ENCODE measurements at regions not wholly inside any gene's neighbourhood (a gene's known extent, or its start where the extent isn't known, plus 50 kb on each side); places are given as distances from the start of the nearest gene placed in this dataset.

DNA sequence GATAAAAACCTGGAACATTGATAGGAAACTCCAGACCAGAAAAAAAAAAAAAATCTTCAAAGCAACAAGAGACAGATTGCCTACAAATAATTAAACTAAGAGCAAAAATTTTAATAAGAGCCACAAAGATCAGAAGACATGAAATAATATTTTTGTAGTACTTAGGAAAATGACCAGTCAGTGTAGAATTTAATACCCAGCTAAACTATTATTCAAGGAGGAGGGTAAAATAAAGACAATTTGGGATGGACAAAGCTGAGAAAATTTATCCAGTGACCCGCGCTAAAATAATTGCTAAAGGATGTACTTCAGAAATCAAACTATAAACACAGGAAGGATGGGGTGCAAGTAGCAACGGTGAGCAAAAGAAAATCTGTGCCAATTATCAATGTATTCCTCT is 133.2 kb downstream of the AQP9 start:
- DNase-seq, result no peak

DNA sequence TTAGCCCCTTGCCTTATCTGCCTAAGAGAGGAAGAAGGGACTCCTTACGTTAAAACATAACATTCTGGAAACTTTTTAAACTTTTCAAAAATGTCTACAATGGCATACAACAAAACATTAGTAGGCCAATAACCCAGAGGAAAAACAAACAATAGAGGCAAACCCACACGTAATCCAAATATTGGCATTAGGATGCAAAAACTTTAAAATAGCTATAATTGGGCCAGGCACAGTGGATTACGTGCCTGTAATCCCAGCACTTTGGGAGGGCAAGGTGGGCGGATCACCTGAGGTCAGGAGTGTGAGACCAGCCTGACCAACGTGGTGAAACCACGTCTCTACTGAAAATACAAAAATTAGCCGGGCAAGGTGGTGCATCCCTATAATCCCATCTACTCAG is 134.9 kb downstream of the AQP9 start:
- no peak for DNase-seq

DNA sequence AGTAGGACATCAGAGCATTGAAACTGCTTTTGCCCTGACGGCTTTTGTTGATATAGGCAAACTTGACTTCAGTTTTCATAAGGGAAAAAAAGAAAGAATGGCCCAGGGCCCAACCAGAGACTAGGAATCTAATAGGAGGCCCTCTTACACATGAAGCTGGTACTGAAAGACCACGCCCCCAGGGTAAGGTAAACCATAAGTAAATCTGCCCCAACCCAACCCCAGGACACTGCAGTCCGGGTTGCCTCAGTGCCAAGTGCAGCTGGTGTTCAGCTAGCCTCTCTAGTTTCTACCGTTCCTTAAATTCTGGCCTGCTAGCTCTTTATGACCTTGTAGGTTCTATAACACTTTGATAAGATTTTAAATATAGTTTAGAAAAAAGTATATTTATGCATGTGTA is 136.7 kb downstream of the AQP9 start:
- DNase-seq, result no peak

DNA sequence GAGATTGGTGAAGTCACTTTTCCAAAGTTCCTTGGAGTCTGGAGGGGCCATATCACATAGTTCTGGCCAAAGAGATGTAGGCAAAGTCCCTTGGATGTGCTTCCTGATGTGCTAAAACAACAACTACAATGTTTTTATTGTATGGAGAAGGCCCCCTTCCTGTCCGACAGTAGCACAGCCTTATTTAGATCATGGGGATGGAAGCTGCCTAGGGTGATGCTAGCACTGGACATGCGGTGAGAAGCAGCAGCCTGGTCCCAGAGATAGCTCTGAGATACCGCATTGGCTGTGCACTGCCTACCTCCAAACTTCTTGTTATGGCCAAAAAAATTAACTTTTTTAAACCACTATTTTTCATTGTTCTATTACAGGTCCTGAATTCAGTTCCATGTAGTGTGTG is 137.6 kb downstream of the AQP9 start:
- DNase-seq, result no peak

DNA sequence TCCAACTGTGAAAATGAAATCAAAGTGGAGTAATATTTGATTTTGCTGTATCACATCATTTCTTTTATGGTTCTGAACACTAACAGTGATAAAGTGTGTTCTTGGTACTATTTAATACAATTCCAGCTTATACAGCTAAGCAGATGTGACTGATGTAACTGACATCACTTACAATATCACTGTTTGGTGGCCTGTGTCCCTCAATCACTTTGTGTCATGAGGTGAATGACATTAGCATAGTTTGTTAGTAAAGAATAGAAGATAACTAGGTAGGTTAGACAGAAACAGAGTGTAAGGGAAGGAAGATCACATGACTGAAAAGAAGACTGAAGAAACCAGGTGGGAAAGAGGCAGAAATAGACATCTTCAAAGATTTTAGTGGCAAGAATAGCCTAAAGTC is 138.7 kb downstream of the AQP9 start:
- DNase-seq, result no peak

DNA sequence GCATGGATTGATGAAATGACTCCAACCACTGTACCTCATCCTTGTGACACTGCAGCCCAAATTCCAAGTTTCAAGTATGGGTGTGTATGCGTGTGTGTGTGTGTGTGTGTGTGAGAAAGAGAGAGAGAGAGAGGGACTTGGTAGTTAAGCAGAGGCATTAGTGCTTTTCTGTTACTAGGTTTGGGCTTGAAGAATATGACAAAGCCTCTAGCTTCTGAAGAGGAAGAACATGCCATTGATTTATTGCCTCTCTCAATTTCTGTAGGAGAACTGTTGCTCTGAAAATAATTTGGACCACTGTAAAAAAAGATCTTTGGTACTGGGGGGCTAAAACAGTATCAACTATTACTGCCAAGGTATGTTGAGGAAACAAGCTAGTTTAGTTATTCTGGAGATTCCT is 139.2 kb downstream of the AQP9 start:
- no peak for DNase-seq

DNA sequence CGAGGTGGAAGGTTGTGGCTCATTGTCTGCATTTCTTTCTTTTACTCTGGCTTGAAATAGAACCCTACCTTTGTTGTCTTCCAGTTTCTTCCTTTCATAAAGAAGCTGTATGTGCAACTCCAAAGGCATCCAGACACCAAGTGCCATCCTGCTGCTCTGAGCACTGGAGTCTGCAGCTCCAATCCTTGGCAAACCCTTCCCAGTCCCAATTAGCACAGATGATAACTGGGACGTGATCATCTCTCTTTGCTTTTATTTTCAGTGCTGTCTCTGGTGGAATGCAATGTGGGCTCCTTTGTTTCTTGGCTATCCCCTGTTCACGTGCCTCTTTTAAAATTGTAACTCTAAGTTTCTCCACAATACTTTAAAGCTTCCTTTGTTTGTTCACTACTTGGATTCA is 140.9 kb downstream of the AQP9 start:
- no peak for DNase-seq

DNA sequence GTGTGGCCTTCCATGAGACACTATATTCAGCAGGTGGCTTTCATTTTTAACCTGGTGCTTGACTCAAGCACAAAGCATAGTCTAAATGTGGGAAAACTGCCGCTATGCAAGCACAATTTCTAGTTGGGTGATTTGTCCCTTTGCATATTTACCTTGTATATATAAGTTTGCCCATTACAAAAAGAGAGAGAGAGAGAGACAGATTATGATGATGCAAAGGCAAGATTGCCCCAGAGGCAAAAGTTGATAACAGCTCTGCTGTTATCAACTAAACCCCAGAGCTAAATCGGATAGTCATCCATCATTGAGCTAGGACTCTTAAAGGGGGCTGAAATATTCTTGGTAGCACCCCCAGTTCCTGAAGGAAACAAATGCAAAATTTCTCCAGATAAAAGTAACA is 141.5 kb downstream of the AQP9 start:
- DNase-seq, result no peak

DNA sequence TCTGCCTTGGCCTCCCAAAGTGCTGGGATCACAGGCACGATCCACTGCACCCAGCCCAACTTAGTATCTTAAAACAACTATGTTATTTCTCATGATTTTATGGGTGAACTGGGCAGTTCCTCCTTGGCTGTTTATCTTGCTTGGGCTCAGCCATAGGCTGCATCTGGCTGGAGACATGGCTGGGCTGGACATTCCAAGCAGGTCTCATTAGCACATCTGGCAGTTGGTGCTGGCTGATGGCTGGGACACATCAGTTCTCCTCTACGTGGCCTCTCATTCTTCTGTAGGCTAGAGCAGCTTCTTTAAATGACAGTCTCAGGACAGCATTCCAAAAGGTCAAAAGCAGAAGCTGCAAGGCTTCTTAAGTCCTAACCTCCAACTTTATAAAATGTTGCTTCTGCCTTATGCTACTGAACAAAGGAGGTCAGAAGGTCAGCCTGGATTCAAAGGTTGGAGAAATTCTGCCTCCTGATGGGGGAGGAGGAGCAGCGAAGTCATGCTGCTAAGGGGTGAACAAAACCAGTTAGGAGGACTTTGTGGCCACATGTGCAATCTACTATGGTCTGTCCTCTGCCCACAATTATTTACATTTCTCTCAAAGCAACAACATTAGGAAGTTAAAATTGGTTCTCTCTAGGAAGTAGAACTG is 144.0 kb downstream of the AQP9 start:
- DNase-seq, result no peak

DNA sequence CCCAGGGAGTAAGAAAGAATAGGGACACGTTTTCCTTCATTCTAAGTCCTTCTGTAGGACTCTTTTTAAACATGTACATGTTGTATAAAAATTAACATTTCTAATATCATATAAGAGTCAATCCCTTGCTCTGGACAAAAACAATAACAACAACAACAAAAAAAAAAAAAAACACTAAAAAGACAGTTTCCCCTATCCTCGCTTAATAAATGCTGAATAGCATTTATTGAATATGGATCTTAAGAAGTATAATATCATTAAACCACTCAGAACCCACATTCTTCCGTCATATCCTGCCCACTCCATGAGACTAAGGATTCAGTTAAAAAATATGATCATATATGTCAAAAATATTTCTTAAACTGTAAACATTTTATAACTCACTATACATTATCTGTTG is 145.1 kb downstream of the AQP9 start:
- DNase-seq, result no peak

DNA sequence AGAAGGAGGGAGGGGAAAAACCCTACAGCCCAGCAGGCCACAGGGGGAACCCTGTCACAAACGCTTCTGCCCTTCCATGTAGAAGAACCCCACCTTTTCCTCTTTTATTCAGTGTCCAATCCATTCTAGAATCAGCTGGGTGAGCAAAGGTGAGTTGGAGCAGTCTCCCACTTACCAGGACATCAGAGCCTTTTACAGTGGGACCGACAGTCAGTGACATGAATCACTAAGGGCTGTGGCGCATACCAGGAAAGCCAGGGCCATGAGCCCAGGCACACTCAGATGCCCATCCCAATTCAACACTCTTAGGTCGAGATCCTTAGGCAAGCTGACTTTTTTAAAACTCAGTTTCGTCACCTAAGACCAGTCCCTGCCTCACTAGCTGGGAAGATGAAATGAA is 146.1 kb downstream of the AQP9 start:
- DNase-seq, result no peak

DNA sequence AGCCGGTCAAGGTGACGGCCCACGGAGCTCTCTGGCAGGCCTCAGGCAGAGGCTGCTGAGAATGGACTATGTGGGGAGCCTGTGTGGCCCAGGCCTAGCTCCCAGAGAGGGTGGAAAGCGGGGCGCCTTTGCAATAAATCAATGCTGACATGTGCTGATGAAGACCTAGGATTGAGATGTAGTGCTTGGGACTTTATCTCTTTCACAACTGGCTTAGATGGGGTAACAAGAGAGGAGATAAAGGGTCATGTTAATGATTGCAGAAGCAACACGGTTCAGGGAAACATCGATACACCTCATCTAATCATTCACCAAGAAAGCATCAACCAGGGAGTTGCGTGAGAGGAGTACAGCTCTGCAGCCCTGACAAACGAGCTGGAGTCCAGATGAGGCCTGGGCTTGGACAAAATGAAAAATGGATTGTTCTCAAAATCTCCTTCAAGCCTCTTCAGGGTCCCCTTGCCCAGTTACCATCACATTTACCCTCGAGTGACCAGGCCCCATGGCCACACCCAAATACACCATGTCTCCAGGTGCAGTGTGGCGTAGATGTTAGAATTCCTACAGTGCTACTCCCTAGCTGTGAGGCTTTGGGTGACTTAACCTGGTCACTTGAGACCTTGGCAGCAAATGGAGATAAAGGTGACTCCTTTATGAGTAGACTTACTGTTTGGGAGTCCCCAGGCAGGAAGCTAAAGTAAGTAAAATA is 146.4 kb upstream of the LIPC start:
- DNase-seq, result no peak

DNA sequence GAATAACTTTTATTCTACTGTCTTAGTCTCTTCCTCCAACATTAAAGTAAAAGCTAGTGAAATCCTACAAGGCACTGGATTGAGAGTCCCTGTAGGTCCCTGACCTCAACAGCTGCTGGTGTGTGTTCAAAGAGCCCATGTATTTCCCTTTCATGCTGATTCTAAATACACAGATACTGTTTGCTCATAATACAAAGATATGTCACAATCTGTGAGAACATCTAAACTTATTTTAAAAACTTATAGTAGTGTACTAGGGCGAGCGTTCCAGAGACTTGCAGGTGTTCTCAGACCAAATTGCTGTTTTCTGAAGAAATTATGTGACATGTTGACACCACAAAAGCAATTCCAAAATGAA is 145.9 kb upstream of the LIPC start:
- DNase-seq, result no peak

DNA sequence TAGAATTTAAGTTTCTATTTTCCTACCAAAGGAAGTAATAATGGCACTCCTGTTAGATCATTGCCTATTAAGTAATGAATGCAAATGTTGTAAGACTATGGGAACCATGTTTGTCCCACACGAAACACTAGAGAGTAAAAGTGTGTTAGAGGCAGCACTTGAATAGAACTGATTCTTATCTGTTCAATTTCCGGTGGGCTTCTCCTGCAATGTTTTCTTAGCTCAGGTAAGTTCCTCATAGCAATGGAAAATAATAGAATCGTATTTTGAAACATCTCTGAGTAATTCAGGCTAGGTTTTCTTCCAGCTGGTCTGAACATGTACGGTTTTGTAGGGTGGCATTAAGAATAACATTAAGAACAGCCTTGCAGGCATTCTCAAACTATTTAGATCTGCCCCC is 145.3 kb upstream of the LIPC start:
- DNase-seq, result no peak

DNA sequence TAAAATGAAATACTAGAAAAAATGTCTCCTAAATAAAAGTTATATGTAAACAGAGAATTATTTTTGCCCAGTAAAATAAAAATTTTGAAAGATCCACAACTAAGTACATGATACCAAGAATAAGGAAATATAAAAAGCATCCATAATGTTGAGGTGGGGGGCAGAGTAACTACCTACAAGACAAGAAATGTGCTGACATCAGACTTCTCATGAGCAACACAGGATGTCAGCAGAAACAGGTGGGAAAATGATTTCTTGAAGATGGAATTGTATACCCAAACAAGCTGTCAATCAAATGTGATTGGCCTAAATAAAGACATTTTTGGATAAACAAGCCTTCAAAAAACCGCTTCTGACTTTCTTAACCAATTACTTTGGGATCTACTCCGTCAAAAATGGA is 143.9 kb upstream of the LIPC start:
- DNase-seq, result no peak

DNA sequence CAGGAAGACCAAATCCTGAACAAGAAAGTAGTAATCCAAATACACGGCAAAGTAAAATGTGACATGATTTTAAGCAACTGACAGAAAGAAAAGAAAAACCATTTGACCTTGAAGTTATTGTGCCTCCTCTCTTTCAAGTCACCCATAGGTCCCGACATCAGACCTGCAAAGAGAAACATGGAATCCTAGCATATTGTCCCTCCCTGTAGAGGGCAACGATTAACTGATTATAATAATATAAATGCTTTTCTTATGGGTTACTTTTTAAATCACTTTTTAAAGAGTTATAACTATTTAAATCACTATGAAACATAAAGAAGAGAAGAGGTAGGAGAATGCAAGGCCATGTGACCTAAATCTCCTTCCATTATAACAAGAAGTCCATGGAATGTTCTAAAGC is 143.2 kb upstream of the LIPC start:
- DNase-seq, result no peak

DNA sequence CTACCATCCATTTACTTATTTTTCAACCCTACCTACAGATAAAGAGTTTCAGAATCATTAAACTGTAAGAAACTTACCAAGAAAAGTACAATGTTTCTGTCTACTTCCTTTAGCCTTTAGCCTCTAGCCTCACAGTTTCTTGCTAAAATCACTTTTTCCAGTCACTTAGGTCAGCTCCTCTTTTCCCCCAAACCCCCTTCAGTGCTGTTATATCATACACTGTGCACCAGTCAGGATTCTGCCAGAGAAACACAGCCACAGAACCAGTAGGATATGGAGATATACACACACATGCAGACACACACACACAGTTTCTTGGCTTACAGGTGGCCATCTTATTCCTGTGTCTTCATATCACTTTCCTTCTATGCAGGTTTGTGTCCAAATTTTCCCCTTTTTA is 139.9 kb upstream of the LIPC start:
- no peak for DNase-seq

DNA sequence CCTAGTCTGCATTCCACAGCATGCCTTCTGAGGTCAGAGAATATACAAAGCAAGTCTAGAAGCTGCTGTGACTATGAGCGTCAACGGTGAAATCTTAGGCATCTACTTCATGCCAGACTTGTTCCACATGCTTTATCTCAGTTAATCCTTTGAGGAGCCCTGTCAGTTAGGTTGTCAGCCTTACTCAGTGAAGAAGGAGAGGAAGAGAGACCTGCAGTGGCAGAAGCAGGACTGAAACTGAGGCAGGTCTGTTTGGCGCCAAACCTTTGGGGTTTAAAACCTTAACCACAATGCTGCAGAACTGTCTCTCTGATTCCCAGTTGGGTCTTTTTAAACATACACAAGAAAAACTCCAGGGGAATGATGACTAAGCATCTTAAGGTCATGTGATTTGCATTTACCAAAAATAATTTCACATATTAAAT is 139.0 kb upstream of the LIPC start:
- no peak for DNase-seq

DNA sequence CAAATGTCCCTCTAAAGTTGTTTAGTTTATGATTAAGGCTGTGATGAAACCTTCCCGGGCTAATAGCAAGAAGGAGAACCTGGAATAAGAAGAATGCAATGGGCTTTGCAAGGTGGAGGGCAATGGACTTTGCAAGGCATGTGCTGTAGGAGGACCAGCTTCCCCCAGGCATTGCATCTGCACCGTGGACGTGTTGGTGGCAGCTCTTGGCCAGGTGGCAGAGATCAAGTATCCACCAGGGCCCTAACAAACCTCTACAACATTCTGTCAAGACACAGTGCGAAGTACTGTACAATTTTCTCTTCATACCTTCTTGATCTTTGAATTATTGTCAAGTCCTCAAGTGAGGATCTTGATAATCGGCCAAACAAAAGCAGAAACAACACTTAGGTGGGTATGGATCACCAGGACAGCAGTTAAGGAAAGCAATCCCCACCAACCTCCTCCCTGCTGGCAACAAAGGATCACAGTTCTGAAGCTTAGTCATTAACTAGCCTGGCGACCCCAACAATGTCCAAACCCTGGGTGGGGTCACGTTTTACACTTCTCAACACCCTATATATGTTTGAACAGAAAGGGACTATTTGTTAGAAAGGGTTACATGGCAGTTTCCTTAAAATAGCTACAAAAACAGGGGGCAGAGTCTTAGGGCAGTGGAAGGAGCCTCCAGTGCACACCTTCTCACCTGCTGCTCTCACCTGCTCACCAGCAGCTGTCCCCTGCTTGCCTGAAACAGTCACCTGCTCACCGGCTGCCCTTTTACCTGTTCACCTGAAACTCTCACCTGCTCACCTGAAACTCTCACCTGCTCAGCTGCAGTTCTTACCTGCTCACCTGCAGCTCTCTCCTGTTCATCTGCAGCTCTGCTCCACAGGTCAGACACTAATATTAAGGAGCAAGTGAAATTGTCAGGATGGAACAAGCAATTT is 137.9 kb upstream of the LIPC start:
- DNase-seq, result no peak

DNA sequence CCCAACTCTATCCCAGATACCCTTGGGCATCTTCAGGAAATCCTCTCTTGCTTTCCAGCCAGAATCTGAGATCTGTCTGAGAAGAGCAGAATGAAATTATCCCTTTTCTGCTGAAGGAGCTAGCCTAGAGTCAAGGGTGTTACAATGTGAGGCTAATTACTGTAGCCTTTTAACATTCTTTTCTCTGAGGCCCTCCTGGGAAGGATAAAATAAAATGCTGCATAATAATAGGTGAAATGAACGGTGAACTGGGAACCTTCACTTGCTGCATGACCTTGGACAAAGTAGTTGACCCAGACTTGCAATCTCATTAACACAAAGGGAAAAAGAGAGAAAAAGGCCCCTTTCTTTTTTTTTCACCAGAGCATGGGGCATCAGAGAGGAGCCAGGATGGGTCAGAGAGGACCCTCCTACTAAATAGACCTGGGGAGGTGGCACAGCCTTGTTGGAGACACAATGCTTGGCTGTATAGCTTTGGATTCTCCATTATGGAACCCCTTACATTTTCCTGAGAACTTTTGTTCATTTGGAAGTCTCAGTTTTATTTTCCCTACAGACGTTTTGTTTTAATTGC is 137.0 kb upstream of the LIPC start:
- no peak for DNase-seq

DNA sequence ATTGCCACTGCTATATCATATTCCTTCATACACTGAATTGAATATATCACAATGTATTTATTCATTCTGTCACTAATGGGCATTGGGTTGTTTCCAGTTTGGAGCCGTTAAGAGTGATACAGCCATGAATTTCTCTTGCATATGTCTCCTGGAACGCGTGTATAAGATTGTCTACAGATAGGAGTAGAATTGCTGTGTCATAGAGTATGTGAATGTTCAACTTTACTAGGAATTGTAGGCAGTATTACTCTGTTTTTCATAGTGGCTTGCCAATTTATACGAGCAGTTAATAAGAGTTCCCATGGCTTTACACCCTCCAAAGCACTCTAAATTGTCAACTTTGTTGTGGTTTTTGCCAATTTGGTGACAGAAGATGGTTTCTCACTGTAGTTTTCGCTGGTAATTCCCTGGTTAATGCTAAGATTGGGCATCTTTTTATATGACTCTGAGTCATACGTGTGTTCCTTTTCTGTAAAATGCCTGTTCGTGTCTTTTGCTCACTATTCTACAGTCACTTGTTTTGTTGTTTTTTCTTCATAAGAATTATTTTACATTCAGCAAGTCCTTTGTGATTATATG is 136.1 kb upstream of the LIPC start:
- DNase-seq, result no peak

DNA sequence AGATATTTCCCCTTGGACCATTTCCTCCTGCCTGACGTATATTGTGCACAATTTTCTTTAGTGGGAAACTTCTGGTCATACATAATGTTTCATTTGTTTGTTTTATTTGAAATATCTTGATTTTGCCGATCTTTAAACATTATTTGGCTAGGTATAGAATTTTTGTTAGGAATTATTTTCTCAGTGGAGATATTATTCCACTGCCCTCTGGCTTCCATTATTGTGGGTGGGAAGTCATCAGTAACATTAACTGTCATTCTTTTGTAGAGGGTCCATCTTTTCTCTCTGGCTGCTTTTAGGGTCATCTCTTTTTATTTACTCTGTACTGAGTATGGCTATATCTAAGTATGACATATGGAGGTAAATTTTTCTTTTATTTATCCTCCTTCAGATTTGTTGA is 135.5 kb upstream of the LIPC start:
- no peak for DNase-seq

DNA sequence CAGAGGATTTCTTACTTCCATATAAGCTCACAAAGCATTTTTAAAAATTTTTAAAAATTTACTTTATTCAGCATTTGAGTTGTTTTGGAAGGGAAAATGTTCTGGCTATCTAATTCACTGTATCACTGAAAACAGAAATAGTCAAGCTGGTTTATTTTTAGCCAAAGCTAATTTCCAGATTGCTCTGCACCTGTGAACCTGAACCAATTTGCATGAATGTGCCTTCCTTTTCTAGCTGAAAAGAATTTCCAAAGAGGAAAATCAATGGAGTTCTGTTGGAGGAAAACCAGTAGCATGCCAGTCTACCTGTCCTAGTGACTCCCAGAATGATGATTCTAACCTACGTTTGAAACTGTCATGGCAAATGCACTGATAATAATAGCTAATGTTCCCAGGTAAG is 134.2 kb upstream of the LIPC start:
- no peak for DNase-seq
